Upper lobe of right lung (tissue), 1 donor: ENCODE measurements at regions not wholly inside any gene's neighbourhood (a gene's known extent, or its start where the extent isn't known, plus 50 kb on each side); places are given as distances from the start of the nearest gene placed in this dataset.

Experiments used
- ATAC-seq: fragments of 200-7000 bp; cut with Tn5 transposase; one replicate; pipeline ENCODE4 v1.9.1; 2020; ENCODE audit warnings: mild to moderate bottlenecking, moderate library complexity
- DNase-seq: peaks from one replicate; pipeline ENCODE4 v3.0.0-alpha.2; 2020
- H3K27ac ChIP-seq: fragments of 200-600 bp; one replicate; pipeline ENCODE4 v1.8.0; 2022
- H3K27me3 ChIP-seq: fragments of 200-600 bp; one replicate; pipeline ENCODE4 v1.8.0; 2022; ENCODE audit warnings: mild to moderate bottlenecking
- H3K36me3 ChIP-seq: fragments of 200-600 bp; one replicate; pipeline ENCODE4 v1.8.0; 2022
- H3K4me1 ChIP-seq: fragments of 200-600 bp; one replicate; pipeline ENCODE4 v1.8.0; 2022
- H3K4me3 ChIP-seq: fragments of 200-600 bp; one replicate; pipeline ENCODE4 v1.8.0; 2022; ENCODE audit warnings: mild to moderate bottlenecking
- H3K9me3 ChIP-seq: fragments of 200-600 bp; one replicate; pipeline ENCODE4 v1.8.0; 2022
- intact Hi-C: fragments of 100-400 bp; cut with DNase I; formaldehyde crosslinking; loops from one replicate; pipeline ENCODE4 v1.11.0; 2022
- TF ChIP-seq, protein P1 (sequence below): fragments of 200-600 bp; IDR thresholded peaks from one replicate; pipeline ENCODE4 v1.8.0; 2022; ENCODE audit warnings: antibody characterized with exemption
- donor health status: DM: no; HTN: yes; CAD: no; lungs with severe emphysema.

GRCh38 chr1:91616712-91617111 is 116.1 kb downstream of the CDC7 start:
- Histone ChIP-seq H3K9me3 (no peaks in the 10 kb centered on the region), H3K27ac (no peak overlapping the region), H3K27me3 (no peaks in the 10 kb centered on the region), H3K4me3 (no peak overlapping the region), H3K4me1 (no peaks in the 10 kb centered on the region), H3K36me3 (no peaks in the 10 kb centered on the region)
- intact Hi-C loops: no loop called here
- TF ChIP-seq, protein P1, sequence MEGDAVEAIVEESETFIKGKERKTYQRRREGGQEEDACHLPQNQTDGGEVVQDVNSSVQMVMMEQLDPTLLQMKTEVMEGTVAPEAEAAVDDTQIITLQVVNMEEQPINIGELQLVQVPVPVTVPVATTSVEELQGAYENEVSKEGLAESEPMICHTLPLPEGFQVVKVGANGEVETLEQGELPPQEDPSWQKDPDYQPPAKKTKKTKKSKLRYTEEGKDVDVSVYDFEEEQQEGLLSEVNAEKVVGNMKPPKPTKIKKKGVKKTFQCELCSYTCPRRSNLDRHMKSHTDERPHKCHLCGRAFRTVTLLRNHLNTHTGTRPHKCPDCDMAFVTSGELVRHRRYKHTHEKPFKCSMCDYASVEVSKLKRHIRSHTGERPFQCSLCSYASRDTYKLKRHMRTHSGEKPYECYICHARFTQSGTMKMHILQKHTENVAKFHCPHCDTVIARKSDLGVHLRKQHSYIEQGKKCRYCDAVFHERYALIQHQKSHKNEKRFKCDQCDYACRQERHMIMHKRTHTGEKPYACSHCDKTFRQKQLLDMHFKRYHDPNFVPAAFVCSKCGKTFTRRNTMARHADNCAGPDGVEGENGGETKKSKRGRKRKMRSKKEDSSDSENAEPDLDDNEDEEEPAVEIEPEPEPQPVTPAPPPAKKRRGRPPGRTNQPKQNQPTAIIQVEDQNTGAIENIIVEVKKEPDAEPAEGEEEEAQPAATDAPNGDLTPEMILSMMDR: no peak
- DNase-seq: no peak
- ATAC-seq: no peak

GRCh38 chr1:91617285-91617765 is 116.7 kb downstream of the CDC7 start:
- Histone ChIP-seq H3K4me3 (no peak overlapping the region), H3K27me3 (no peaks in the 10 kb centered on the region), H3K27ac (no peak overlapping the region), H3K36me3 (no peaks in the 10 kb centered on the region), H3K4me1 (no peaks in the 10 kb centered on the region), H3K9me3 (no peaks in the 10 kb centered on the region)
- ATAC-seq (peak; percentile 85), DNase-seq (peak; percentile 72)
- TF ChIP-seq, protein P1: peak; percentile 17
- intact Hi-C loops: no loop called here

GRCh38 chr1:91619881-91620280 is 119.2 kb downstream of the CDC7 start:
- TF ChIP-seq, protein P1: no peak
- ATAC-seq (no peak), DNase-seq (no peak)

DNA sequence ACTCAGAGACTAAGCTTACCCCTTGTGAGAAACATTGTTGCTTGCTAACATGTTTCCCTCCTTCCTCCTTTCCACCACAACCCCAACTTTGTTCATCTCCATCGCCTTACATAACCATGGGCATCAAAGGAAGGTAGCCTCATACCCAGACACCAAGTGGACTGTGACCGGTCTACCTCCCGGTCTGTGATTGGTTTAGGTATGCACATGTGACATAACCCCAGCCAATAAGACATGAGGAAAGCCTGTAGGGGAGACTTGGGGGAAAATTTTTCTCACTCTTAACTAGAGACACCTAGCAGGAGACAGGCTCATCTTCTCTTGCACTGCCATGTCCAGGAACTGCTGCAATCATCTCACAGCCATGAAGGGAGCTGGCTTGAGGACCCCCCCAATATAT is 120.7 kb downstream of the CDC7 start:
- Histone ChIP-seq H3K4me3 (no peak overlapping the region), H3K36me3 (no peaks in the 10 kb centered on the region), H3K4me1 (no peaks in the 10 kb centered on the region), H3K27ac (no peak overlapping the region), H3K9me3 (no peaks in the 10 kb centered on the region), H3K27me3 (no peaks in the 10 kb centered on the region)
- DNase-seq (no peak), ATAC-seq (no peak)
- TF ChIP-seq, protein P1: no peak
- intact Hi-C loops: no loop called here

More at GRCh38 chr1:91619881-91620280, 119.2 kb downstream of the CDC7 start:
- H3K36me3 ChIP-seq: no peaks in the 10 kb centered on the region
- no peaks in the 10 kb centered on the region for H3K9me3 ChIP-seq
- no peaks in the 10 kb centered on the region for H3K4me1 ChIP-seq
- no peaks in the 10 kb centered on the region for H3K27me3 ChIP-seq
- H3K27ac ChIP-seq: no peak overlapping the region
- intact Hi-C loops: no loop called here
- no peak overlapping the region for H3K4me3 ChIP-seq

- no peak for ATAC-seq
- H3K4me3 ChIP-seq: no peak overlapping the region
- no peaks in the 10 kb centered on the region for H3K27me3 ChIP-seq
- no peaks in the 10 kb centered on the region for H3K4me1 ChIP-seq
- no peak for DNase-seq
- H3K27ac ChIP-seq: no peak overlapping the region
- intact Hi-C loops: no loop called here
- no peaks in the 10 kb centered on the region for H3K9me3 ChIP-seq
- H3K36me3 ChIP-seq: no peaks in the 10 kb centered on the region
- TF ChIP-seq, protein P1: no peak
Observed at GRCh38 chr1:91621907-91622306, 121.3 kb downstream of the CDC7 start.

GRCh38 chr1:91622616-91623015 is 122.0 kb downstream of the CDC7 start:
- DNase-seq (no peak), ATAC-seq (no peak)
- intact Hi-C loops: no loop called here
- Histone ChIP-seq H3K27me3 (no peaks in the 10 kb centered on the region), H3K9me3 (no peaks in the 10 kb centered on the region), H3K36me3 (no peaks in the 10 kb centered on the region), H3K4me1 (no peaks in the 10 kb centered on the region), H3K4me3 (no peak overlapping the region), H3K27ac (no peak overlapping the region)
- TF ChIP-seq, protein P1: no peak
